HG02678 (cell line): ENCODE measurements at regions not wholly inside any gene's neighbourhood (a gene's known extent, or its start where the extent isn't known, plus 50 kb on each side); places are given as distances from the start of the nearest gene placed in this dataset.
"Not testable (repeated sequence)": the region's sequence is repeated elsewhere in the genome, so short reads cannot be mapped to it uniquely, and the experiment has no call there.

Experiments
- ATAC-seq: cut with Tn5 transposase; IDR thresholded peaks from one replicate; pipeline ENCODE4 v1.9.1; 2021; ENCODE audit warnings: mild to moderate bottlenecking, moderate library complexity; ENCODE audit not compliant: unreplicated experiment

DNA sequence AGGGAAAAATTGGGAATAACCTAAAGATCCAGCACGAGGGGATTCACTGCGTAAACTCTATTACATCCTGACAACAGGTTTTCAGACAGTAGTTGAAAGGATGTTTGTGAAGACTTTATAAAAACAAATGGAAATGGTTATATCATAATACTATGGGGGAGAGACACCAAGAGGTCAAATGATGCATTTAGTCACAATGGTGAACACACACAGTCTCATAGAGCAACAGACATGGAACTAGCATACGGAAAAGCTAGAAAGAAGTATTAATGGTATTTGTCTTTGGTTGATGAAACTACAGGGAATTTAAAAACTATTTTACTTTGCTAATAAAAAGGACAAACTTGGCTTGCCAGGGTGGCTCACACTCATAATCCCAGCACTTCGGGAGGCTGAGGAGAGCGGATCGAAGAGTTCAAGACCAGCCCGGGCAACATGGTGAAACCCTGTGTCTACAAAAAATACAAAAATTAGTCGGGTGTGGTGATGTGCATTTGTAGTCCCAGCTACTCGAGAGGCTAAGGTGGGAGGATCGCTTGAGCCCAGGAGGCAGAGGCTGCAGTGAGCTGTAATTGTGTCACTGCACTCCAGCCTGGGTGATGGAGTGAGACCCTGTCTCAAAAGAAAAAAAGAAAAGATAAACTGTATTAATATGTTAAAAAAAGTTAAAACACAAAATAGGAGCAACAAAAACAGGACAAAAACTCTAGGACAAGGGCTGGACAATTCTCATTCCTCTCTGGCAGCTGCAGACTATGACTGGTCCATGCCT lies 94.8 kb downstream of the MYCN start:
- ATAC-seq, result no peak

DNA sequence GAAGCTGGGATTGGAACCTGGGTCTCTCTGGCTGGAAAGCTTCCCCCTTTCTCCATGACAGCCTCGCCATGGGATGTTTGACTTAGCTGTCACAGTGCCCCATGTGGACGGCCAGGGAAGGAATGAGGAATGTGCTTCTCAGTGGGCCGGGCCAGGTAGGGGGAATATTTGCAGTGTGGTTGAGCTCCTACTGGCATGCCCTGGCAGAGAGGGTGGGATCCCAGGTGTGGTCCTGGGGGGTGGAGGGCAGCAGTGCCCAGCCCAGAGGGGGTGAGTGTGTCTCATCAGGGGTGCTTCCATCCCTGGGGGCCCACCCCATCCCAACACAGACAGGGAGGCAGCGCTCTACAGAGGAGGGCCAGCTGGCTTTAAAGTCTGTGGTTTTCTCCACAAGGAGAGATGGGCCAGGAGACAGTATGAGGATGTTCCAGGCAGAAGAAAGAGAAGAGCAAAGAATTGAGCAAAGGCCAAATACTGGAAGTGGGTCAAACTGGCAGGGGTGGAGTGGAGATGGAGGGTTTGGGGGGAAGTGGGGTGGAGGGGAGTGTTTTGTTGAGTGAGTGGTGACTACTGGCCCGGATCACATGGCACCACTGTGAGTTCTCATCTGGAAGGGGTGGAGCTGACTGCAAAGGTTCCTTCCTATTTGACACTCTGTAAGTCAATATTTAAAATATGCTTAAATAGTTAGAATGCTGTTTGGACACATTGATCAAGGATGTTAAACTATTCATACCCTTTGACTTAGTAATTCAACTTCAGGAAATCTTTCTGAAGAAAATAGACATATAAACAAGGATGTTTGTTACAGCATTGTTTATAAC lies 94.0 kb downstream of the MYCN start:
- no peak for ATAC-seq

DNA sequence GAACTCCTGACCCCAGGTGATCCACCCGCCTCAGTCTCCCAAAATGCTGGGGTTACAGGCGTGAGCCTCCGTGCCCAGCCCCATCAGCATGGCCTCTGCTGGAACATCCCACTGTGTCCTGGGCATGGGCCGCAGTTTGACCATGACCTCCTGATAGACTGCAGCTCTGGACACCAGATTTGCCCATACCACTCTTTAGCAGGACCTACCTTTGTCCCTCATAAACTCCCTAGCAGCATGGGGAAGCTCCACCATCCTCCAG lies 92.6 kb downstream of the MYCN start:
- ATAC-seq, result no peak

DNA sequence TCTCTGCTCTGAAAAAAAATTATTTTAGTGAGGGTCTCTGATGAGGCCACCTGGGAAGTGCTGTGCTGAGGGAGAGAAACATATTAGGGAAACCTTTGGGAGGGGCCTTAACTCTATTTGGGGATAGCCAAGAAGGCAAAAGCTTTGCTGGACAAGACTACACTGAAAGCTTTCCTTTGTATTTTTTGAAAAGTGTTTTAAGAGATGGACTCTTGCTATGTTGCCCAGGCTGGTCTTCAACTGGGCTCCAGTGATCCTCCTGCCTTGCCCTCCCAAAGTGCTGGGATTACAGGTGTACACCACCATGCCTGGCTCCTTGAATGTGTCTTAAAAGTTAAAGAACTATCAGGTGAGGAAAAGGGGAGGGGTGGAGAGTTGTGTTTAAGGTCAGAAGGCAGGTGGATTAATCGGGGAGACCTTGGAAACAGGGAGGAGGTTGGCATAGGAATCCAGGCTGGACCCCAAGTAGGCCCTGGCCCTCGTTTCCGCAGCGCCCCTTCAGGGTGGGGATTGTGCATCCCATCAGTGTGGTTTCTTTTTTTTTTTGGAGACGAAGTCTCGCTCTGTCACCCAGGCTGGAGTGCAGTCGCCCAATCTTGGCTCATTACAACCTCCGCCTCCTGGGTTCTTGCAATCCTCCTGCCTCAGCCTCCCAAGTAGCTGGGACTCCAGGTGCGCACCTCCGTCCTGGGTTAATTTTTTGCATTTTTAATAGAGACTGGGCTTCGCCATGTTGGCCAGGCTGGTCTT lies 92.1 kb downstream of the MYCN start:
- ATAC-seq, result no peak

DNA sequence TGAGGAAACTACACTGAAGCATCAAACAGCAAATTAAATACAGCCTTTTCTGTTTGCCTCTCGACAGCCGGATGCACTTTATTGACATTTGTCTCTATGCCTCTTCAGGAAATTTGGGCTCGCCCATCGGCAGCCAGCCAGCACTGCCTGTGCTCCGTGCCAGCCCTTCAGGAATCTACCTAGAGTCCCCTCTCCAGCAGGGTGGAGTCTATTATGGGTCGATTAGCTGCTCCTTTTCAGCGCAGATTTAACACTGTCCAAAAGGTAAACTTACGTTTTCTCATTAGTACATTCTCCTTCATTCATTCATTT lies 91.5 kb downstream of the MYCN start:
- no peak for ATAC-seq

DNA sequence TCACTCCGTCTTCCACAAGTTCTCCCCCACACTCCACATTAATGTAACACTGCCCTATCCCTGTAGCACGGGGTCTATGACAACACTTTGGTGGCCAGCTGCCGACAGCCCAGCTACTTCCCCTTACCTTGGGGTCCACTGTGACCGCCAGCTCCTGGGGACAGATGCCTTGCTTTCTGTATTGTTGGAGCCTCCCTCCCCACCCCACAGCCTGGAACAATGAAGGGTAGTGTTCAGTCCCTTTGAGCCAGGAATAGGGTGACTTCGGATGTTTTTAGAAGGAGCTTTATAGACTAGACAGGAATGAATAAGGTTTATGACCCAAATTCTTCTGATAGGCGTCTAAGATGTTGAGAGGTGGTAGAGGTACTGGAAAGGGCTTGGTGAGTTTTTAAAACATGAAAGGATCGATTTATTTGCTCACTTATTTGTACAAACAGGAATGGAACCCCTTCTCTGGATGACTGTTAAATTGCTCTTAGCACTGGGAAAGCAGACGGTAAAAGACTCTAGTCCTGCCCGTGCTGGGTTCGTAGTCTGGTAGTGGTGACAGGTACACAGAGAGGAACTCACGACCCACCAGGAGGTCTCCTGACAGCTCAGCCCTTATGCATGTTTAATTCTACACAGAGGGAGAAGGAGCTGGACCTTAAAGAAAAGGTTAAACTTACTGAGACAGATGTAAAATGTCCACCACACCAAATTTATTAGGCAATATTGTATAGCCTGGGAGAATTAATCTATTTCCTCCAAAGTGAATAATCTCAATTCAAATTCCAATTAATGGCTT lies 90.9 kb downstream of the MYCN start:
- ATAC-seq, result no peak

DNA sequence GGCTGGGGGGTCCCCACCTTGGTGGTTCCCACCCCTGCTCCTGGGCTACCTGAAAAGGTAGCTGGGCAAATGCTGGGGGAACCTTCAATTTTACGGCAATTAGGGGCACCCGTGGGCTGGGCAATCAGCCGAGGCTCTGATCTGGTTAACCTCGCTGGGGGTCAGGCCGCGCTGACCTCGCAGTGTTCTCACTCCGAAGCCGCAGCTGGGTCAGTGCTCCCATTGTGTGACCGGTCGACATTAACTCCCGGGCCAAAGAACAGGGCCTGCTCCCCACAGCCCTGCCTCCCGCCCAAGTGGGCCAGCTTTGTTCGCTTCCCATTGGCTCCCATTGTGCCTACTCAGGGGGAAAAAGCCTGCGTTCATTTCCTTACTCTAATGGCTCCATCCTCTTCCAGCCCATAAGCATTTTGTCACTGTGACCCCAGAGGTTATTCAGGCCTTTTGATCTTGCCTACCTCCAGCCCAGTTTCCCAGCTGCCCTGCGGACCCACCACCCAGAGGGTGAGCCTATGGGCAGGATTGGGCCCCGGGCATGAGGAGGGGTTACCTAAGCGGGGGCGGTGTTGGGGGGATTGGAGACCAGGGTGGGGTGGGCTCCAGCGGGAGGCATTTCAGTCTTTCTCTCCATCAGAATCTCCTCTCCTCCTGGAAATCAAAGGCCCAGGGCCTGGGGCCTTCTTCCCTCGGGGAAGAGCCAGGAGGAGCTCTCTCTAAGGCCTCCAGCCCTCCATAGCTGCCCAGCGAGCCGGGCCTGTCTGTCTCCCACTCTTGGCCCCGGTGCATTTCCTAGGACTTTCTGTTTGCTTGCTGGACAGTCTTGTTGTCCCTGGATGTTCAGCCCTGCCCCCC lies 90.1 kb downstream of the MYCN start:
- ATAC-seq, result no peak

DNA sequence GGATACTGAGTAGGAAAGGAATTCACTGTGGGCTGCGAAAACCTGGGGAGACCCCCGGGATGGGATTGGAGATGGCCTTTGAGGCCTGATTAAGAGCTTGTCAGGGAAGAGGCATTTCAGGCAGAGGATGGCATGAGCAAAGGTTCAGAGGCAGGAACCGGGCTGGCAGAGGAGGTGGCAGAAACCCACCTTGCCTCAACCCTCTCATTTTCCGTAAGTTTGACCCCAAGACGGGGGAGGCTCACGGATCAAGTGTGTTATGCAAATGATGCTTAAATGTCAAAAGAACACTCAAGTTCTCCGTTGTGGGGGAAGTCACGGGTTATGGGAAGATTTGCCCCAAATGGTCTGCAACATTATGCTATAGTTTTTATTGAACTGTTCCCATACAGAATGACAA lies 88.3 kb downstream of the MYCN start:
- no peak for ATAC-seq

DNA sequence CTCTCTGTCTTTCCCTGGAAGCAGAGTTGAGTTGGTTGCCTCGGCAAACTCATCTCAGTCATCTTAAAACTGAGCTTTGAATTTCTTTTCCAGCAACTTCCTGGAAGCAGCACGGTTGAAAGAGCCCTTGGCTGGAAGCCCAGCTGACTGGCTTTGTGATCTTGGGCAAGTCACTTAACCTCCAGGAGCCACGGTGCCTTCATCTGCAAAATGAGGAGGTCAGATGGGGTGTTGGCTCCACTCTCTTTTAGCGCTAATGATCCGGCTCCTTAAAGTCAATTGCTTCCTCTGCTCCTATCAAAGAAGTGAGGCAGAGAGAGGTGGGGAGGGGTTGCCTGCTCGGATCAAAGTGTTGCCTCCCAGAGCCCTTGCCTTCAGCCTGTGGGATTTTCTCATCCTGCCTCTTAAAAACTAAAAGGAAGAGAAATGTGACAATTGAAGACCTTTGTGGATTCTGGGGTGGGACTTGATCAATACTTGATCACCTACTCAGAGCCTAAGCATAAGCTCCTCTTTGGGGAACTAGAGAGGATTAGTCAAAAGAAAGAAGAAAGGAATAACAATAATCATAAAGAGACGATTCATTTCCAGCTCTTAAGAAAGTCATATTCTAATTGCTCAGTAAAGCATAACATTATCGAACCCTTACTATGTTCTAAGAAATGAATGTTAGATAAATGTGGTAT lies 86.6 kb downstream of the MYCN start:
- no peak for ATAC-seq

DNA sequence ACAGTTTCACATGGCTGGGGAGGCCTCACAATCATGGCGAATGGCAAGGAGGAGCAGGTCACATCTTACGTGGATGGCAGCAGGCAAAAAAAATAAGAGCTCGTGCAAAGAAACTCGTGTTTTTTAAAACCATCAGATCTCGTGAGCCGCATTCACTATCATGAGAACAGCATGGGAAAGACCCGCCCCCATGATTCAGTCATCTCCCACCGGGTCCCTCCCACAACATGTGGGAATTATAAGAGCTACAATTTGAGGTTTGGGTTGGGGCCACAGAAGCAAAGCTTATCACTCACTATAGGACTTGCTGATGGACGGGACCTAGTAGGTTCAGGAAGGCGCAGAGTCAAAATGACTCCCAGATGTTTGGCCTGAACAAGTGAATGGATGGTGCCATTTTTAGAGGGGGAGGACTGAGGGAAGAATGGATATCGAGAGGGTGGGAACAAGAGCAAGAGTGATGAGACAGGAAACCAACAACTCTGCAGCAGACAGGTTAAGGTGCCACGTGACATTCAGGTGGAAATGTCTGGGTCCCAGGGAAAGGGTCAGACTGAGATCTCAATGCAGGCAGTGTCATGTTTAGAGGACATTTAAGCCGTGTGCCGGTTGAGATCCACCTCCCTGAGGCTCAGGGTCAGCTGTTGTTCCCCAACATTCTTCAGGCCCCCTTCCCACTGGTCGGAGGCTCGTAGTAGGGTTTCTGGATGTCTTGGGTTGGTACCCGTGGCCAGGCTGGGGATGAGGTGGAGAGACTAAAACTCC lies 85.7 kb downstream of the MYCN start:
- ATAC-seq, result no peak

DNA sequence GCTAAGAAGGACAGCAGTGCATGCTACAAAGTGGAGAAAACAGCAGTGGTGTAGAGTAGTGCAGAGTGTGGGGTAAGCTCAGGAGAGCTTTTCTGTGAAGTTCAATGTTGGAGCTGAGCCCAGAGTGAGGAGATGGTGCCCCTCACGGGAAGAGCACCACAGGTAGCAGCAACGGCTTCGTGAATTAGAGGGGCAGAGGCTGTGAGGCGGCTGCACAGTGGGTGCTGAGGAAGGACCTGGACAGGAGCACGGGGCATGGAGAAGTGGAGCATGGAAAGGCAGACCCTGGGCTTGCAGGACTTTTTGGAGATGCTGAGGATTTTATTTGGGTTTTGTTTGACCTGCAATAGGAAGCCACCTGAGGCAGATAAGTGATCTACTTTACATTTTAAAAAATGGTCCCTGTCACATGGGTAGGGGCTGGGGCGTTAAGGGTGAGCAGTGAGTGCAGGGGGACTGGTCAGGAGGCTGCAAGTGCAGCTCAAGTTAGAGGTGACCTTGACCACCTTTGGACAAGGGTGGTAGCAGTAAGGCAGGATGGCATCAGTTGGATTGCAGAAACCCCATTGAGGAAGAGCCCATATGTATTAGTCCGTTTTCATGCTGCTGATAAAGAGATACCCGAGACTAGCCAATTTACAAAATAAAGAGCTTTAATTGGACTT lies 85.0 kb downstream of the MYCN start:
- ATAC-seq, result no peak

DNA sequence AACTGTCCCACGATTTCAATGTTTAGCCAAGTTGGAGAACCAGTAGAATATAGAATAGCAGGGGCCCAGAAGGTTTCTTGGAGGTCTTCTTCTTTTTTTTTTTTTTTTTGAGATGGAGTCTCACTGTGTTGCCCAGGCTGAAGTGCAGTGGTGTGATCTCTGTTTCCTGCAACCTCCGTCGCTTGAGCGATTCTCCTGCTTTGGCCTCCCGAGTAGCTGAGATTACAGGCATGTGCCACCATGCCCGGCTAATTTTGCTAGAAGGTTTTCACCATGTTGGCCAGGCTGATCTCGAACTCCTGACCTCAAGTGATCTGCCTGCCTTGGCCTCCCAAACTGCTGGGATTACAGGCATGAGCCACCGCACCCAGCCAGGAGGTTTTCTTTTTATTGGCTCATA lies 84.3 kb downstream of the MYCN start:
- not testable (repeated sequence) for ATAC-seq

DNA sequence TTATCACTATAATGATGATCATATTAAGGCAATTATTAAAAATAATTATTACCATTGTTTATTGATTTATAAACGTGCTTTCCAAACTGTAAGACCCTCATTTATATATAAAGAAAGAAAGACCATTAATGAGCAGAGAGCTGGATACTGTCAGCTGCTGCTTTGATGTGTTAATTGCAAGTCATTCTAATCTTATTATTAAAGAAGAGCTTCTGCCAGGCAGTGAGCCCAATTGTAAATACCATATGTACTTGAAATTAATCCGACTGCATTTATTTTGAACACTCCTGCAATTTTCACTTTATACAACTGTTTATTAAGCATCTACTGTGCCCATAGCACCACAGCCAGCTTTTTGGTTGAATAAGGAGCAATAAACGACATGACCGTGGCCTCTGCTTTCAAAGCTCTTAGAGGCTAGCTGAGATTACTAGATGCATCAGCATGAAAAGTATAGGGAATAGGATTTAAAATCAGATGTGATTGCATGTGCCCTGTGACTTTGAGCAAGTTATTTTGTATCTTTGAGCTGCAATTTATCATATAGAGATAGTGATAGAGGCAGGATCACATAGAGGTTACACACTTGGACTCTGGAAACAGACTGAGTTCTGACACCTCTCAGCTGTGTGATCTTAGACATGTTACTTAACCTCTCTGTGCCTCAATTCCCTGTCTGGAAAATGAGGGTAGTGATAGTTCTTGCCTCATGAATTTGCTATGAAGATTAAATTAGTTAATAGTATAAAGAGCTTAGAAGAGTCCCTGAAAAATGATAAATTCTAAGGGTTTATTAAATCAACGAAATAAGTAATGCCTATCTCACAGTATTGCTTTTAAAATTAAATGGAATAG lies 83.4 kb downstream of the MYCN start:
- no peak for ATAC-seq

DNA sequence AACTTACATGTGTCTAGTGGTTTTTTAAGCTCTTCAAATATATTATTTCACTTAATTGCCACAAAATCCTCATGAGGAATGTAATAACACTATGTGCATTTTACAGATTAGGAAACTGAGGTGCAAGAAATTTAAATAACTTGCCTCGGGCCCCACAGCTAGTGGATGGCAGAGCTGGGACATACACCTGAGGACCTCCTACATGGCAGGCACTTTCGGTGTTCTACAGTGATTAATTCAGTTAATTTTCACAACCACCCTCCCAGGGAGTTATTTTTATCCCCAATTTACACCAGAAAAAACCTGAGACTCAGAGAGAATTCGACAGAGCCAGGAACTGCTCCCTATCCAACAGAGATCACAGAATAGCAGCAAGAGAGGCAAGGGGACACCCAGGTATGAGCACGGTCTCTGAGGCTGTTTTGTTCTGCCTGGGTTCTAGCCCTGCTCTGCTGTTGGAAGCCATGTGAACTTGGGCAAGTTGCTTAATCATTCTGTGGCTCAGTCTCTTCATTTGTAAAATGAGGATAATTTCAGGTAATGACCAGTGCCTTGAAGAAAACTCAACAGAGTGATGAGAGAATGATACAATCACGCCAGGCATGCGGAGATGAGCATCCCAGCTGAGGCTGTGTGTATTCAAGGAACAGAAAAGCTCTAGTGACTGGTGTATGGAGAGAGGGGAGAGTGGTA lies 82.3 kb downstream of the MYCN start:
- no peak for ATAC-seq

DNA sequence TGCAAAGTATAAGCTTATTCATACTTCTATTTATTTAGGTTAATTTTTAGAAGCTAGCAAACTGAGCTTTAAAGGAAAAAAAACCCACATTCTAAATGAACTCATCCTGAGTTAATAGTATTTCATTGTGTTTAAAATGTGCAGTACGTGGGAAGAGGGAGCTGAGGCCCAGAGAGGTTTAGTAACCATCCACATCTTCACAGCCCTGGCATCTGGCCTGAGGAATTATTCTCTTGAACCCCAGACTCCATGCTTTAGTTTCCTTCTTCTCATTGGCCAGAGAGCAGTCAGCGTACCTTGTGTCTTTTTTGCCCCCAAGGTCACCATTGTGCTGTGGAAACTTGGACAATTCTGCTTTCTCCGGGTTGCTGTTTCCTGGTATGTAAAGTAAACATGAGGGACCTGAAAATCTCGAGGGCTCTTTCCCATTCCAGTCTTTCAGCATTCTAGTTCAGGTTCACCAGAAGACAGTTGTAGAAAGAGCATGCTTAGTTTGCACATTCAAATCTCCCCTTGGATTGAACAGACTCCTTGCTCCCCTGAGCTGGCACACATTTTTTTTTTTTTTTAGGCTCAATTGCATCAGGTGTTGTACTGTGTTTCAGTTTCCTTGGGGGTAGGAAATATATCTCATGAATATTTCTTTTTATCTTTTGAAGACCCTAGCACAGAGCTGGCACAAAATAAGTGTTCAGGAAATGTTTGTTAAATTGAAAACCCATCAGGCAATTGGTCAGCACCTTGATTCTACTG lies 81.4 kb downstream of the MYCN start:
- ATAC-seq, result no peak

DNA sequence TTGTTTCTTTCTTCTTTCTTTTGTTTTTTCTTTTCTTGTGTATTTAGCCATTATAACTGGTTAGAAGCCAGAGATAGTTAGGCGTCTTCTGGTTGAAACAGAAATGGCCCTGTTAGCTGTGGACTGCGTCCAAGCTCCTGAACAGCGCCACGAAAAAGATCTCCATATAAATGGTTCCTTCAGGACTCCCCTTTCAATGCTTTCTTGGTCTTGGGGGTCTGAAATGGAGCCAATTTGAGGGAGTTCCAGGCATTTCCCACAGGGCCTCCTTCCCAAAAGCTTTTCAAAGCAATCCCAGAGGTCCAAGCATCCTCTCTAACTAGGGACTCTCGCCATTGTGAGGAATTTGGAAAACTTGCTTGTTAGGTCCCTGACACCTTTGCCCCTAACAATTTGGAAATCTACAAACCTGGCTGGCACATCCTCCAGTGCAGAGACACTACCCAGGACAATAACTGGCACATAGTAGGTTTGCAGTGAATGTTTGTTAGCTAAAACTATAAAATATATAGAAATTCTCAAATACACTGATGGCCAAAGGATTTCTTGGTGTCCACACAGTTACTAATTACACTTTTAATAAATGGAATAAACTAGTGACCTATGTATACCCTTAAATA lies 80.1 kb downstream of the MYCN start:
- no peak for ATAC-seq
